ENCODE measurements at regions not wholly inside any gene's neighbourhood (a gene's known extent, or its start where the extent isn't known, plus 50 kb on each side); places are given as distances from the start of the nearest gene placed in this dataset.
"Not testable (repeated sequence)": the region's sequence is repeated elsewhere in the genome, so short reads cannot be mapped to it uniquely, and the experiment has no call there.

GRCh38 chr5:174503461-174504265, 220.7 kb upstream of the MSX2 start:
- H3K4me3 ChIP-seq (ENCODE audit: low read depth, low read length) = peak overlapping the region; percentile 46
- DNase-seq (ENCODE audit: low read depth) = peak; percentile 89
- TF ChIP-seq, protein P1, sequence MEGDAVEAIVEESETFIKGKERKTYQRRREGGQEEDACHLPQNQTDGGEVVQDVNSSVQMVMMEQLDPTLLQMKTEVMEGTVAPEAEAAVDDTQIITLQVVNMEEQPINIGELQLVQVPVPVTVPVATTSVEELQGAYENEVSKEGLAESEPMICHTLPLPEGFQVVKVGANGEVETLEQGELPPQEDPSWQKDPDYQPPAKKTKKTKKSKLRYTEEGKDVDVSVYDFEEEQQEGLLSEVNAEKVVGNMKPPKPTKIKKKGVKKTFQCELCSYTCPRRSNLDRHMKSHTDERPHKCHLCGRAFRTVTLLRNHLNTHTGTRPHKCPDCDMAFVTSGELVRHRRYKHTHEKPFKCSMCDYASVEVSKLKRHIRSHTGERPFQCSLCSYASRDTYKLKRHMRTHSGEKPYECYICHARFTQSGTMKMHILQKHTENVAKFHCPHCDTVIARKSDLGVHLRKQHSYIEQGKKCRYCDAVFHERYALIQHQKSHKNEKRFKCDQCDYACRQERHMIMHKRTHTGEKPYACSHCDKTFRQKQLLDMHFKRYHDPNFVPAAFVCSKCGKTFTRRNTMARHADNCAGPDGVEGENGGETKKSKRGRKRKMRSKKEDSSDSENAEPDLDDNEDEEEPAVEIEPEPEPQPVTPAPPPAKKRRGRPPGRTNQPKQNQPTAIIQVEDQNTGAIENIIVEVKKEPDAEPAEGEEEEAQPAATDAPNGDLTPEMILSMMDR (IDR thresholded peaks at IDR 0.05; ENCODE audit: insufficient read depth, low read depth, low read length) = no peak

DNA sequence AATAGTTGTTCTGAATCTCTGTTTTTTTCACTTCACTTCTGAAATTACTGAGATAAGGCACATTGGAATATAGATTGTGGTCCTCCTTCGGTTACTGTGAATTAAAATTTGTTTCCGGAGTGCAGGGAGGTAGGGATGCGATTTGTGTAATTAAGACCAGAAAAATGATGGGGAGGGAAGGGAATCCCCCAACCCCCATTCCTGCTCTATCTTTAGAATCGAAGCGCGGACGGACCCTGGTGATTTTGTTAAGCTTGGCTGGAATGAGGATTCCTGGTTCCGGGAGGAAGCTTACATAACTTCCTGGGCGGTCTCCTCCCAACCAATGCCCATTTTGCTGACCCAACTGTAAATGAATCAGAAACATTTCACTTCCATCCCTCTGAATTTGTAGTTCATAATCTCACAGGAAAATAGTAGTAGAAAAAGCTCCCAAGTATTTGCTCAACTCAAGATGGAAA, 220.1 kb upstream of the MSX2 start:
- no peak for DNase-seq (ENCODE audit: low read depth)
- TF ChIP-seq, protein P1 (IDR thresholded peaks at IDR 0.05; ENCODE audit: insufficient read depth, low read depth, low read length) = no peak
- peak overlapping the region; percentile 46 for H3K4me3 ChIP-seq (ENCODE audit: low read depth, low read length)

DNA sequence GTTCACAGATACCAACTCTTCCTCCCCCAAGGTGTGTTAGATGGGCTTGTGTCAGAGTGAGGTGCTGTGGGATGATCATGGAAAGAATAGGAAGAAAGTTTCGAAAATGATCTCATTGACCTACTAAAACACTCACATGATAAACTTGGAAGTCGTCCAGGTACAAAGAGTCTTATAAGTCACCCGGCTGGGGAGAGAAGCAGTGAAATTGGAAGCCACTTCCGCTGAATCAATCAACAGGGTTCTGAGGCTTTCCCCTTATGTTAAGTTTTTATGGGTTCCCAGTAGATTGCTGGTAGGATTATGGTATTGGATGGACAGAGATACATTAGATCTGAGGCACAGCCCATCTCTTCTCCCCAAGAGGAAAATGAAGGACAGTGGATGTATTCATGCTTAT, 218.8 kb upstream of the MSX2 start:
- H3K4me3 ChIP-seq (ENCODE audit: low read depth, low read length) = no peak overlapping the region
- TF ChIP-seq, protein P1 (IDR thresholded peaks at IDR 0.05; ENCODE audit: insufficient read depth, low read depth, low read length) = no peak
- peak; percentile 63 for DNase-seq (ENCODE audit: low read depth)

DNA sequence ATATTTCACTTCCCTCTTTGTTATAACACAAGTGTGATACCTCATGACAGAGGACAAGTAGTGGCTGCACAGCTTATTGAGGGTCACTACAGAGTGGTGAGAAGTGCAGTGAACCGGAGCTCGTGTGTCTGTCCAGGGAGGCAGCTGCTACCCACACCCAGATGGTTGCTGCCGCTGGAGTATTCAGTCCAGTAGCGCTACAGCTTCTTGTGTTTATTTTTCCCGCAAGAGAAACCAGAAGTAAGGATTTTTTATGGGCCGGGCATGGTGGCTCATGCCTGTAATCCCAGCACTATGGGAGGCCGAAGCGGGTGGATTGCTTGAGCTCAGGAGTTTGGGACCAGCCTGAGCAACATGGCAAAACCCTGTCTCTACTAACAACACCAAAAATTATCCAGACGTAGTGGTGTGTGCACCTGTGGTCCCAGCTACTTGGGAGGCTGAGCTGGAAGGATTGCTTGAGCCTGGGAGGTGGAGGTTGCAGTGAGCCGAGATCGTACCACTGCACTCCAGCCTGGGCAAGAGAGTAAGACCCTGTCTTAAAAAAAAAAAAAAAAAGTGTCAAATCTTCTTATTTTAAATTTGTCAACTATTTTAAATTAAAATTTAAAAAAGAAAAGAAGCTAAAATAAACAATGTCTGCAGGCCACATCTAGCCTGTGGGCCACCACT, 213.5 kb upstream of the MSX2 start:
- DNase-seq (ENCODE audit: low read depth) = peak; percentile 53
- not testable (repeated sequence) for H3K4me3 ChIP-seq (ENCODE audit: low read depth, low read length)

DNA sequence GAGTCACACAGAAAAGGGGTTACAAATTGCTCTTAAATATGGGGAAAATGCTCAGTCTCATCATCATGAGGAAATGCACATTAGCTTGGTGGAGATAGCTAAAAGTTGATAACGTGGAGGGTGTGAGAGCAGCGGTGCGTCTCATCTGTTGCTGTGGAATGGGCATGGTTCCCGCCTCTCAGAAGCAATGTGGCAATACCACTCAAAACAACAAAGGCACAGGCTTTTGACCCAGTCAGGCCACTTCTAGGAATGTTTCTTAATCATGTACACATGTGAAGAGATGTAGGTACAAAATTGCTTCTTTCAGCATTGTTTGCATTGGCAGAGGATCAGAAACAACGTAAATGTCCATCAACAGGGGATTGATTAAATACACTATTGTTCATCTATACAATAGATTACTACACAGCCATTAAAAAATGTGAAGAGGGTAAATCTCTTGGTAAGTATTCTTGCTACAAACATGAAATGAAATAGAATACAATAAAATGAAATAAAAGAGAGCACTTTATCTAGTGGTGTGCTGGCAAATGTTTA, 212.6 kb upstream of the MSX2 start:
- peak; percentile 38 for DNase-seq (ENCODE audit: low read depth)
- H3K4me3 ChIP-seq (ENCODE audit: low read depth, low read length) = no peak overlapping the region
- TF ChIP-seq, protein P1 (IDR thresholded peaks at IDR 0.05; ENCODE audit: insufficient read depth, low read depth, low read length) = no peak

DNA sequence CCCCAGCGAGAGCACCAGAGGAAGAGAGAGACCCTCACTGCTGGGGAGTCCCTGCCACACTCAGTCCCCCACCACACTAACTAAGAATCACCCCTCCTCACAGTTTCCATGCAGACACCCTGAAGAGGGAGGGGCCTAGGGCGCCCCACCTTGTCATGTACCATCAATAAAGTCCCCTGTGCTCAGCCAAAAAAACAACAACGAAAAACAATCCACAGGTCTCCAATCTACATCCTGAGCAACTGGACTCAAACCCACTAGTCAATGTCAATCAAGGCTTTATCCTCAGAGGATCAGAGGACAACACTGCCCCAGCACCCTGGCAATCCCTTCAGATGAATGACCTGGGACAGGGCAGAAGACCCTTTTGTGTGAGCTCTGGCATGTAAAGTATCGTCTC, 210.1 kb upstream of the MSX2 start:
- no peak for DNase-seq (ENCODE audit: low read depth)
- TF ChIP-seq, protein P1 (IDR thresholded peaks at IDR 0.05; ENCODE audit: insufficient read depth, low read depth, low read length) = no peak
- H3K4me3 ChIP-seq (ENCODE audit: low read depth, low read length) = no peak overlapping the region

DNA sequence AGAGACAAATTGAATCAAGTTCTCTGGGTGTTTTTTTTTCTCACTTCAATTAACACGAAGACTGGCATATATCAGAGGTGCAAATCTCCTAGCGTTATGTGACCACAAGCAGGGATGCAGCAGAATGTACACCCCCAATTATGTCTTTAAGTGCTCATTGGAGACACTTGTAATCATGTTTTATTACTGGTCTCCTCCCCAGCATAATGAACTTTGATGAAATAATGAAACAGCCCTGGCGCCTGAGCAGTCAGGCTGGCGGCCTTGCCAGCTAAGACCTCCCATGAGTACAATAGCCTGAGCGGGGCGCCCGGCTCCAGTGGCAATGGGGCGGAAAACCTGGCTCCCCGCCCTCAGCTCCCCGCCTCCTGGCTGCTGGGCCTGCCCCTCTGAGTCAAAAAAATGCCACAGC, 209.4 kb upstream of the MSX2 start:
- TF ChIP-seq, protein P1 (IDR thresholded peaks at IDR 0.05; ENCODE audit: insufficient read depth, low read depth, low read length) = no peak
- no peak overlapping the region for H3K4me3 ChIP-seq (ENCODE audit: low read depth, low read length)
- no peak for DNase-seq (ENCODE audit: low read depth)
